Loucy (cell line): ENCODE measurements at regions not wholly inside any gene's neighbourhood (a gene's known extent, or its start where the extent isn't known, plus 50 kb on each side); places are given as distances from the start of the nearest gene placed in this dataset.

ENCODE experiments used
- EZH2phosphoT487 ChIP-seq: fragments of 200-600 bp; IDR thresholded peaks from 2 replicates; pipeline ENCODE4 v1.6.1; 2018; ENCODE audit warnings: antibody characterized with exemption, mild to moderate bottlenecking, moderate library complexity, borderline replicate concordance
- TF ChIP-seq, protein P1 (sequence below): fragments of 200-600 bp; sonication (generic); conservative IDR thresholded peaks from 2 replicates; pipeline ENCODE4 v1.5.1; 2014; ENCODE audit warnings: mild to moderate bottlenecking, antibody characterized with exemption, low read length

DNA sequence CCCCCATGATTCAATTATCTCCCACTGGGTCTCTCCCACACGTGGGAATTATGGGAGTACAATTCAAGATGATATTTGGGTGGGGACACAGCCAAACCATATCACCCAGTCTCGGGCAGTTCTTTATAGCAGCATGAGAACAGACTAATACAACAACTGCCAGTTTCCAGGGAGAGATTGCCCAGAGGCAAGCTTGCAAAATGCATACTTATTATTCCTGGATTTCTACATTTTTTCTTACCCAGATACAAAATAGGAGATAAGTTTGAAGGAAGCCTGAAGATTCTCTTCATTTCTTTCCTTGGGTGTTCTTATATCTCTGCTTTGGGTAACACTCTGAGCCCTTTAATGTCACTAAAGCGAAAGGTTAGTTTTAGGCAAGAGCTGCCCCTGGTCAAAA is 691.2 kb downstream of the TAF11L14 start:
- TF ChIP-seq, protein P1, sequence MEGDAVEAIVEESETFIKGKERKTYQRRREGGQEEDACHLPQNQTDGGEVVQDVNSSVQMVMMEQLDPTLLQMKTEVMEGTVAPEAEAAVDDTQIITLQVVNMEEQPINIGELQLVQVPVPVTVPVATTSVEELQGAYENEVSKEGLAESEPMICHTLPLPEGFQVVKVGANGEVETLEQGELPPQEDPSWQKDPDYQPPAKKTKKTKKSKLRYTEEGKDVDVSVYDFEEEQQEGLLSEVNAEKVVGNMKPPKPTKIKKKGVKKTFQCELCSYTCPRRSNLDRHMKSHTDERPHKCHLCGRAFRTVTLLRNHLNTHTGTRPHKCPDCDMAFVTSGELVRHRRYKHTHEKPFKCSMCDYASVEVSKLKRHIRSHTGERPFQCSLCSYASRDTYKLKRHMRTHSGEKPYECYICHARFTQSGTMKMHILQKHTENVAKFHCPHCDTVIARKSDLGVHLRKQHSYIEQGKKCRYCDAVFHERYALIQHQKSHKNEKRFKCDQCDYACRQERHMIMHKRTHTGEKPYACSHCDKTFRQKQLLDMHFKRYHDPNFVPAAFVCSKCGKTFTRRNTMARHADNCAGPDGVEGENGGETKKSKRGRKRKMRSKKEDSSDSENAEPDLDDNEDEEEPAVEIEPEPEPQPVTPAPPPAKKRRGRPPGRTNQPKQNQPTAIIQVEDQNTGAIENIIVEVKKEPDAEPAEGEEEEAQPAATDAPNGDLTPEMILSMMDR, result no peak
- no peak for TF ChIP-seq EZH2phosphoT487
